ENCODE measurements at regions not wholly inside any gene's neighbourhood (a gene's known extent, or its start where the extent isn't known, plus 50 kb on each side); places are given as distances from the start of the nearest gene placed in this dataset.

- Histone ChIP-seq H3K4me3 (no peak overlapping the region), H3K9me3 (replicated peaks; ENCODE audit: control insufficient read depth, insufficient read depth, low read length) (no peaks in the 10 kb centered on the region), H3K79me2 (ENCODE audit: control insufficient read depth, insufficient read depth, low read length) (no peaks in the 10 kb centered on the region), H2AFZ (ENCODE audit: control insufficient read depth, low read depth, low read length) (no peak overlapping the region), H3K4me2 (ENCODE audit: control insufficient read depth, insufficient read depth) (no peak overlapping the region), H3K36me3 (ENCODE audit: control insufficient read depth in 2 of 2, insufficient read depth in 2 of 2, low read length in 1 of 2) (no peaks in the 10 kb centered on the region), H3K27ac (ENCODE audit: control insufficient read depth, insufficient read depth) (no peak overlapping the region), H4K20me1 (ENCODE audit: control insufficient read depth, insufficient read depth) (no peaks in the 10 kb centered on the region), H3K9ac (ENCODE audit: control insufficient read depth, insufficient read depth, low read length) (no peak overlapping the region), H3K4me1 (ENCODE audit: control insufficient read depth, insufficient read depth, low read length) (no peaks in the 10 kb centered on the region), H3K27me3 (replicated peaks in 1 of 2; ENCODE audit: control insufficient read depth in 2 of 2, insufficient read depth in 2 of 2, low read length in 1 of 2) (no peaks in the 10 kb centered on the region)
- WGBS (ENCODE audit: insufficient coverage, insufficient replicate concordance, low lambda C conversion rate, missing lambda C conversion rate) = 73% methylated on average over 1 of the region's 1 CpG
- SMC1A ChIA-PET (ENCODE audit: uncharacterized antibody, unreplicated experiment) = no interaction called here
- no TSS peak for BruUV-seq (replicated peaks)
- intact Hi-C loops (cut with micrococcal nuclease; ENCODE audit: unreplicated experiment) (no loop called here), in situ Hi-C loops (cut with MboI) (no loop called here)
- RAD21 ChIA-PET (ENCODE audit: unreplicated experiment) = no interaction called here
- TF ChIP-seq ZNF592 (IDR thresholded peaks at IDR 0.05) (no peak), SMAD5 (IDR thresholded peaks at IDR 0.05; ENCODE audit: low read depth) (no peak), MLLT1 (IDR thresholded peaks at IDR 0.05) (no peak), BACH1 (IDR thresholded peaks at IDR 0.05; ENCODE audit: borderline replicate concordance) (no peak), RB1 (IDR thresholded peaks at IDR 0.05; ENCODE audit: borderline replicate concordance) (no peak), CREM (IDR thresholded peaks at IDR 0.05; ENCODE audit: low read depth) (no peak), BMI1 (IDR thresholded peaks at IDR 0.05; ENCODE audit: borderline replicate concordance) (no peak), SIN3A (IDR thresholded peaks at IDR 0.05; ENCODE audit: low read depth, low read length) (no peak), CEBPZ (IDR thresholded peaks at IDR 0.05; ENCODE audit: low read depth, low read length) (no peak), TCF12 (IDR thresholded peaks at IDR 0.05; ENCODE audit: low read depth, low read length) (no peak), RUNX3 (IDR thresholded peaks at IDR 0.05; ENCODE audit: low read length) (no peak), STAT1 (conservative IDR thresholded peaks at IDR 0.05) (no peak), POLR2AphosphoS2 (IDR thresholded peaks at IDR 0.05; ENCODE audit: low read depth, low read length) (no peak), KAT2A (conservative IDR thresholded peaks at IDR 0.05; ENCODE audit: control insufficient read depth, low read depth, low read length) (no peak), SPI1 (IDR thresholded peaks at IDR 0.05; ENCODE audit: borderline replicate concordance, insufficient read depth, low read depth, low read length) (no peak)
- DNase-seq (ENCODE audit: low read depth, low spot score) = no peak
- CTCF ChIA-PET = interaction anchor here (1.1 kb wide), 1 partner anchor 223 kb away, joined by 3 read pairs; no protein-coding TSS in a partner anchor
- POLR2A ChIA-PET = no interaction called here
- no peak for FAIRE-seq
- ATAC-seq = no peak
These were observed 259.7 kb upstream of the MSX2 start for GRCh38 chr5:174464504-174465165.

Data from GM12878 (cell line).